RPMI8226 (cell line): ENCODE measurements at regions not wholly inside any gene's neighbourhood (a gene's known extent, or its start where the extent isn't known, plus 50 kb on each side); places are given as distances from the start of the nearest gene placed in this dataset.
A peak's percentile ranks its signal among the peaks of the same experiment; 100 is the strongest.
"Not testable (repeated sequence)": the region's sequence is repeated elsewhere in the genome, so short reads cannot be mapped to it uniquely, and the experiment has no call there.

ENCODE experiments used
- DNase-seq: peaks from one replicate; pipeline ENCODE4 v3.0.0-alpha.2; 2015

DNA sequence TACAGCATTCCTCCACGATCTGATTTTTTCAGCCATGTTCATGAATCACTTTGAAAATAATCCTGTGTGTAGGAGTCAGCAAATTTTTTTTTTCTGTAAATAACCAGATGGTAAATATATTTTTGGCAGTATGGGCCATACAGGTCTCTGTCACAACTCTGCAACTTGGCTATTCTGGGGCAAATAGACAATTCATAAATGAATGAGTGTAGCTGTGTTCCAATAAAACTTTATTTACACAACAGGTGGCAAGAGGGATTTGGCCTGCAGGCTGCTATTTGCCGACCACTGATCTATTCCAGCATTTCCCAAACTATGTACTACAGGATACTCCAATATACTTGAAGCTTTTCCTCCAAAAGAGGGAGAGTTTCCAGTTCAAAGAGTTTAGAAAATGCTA is 78.7 kb upstream of the SVIL start:
- DNase-seq, result no peak

DNA sequence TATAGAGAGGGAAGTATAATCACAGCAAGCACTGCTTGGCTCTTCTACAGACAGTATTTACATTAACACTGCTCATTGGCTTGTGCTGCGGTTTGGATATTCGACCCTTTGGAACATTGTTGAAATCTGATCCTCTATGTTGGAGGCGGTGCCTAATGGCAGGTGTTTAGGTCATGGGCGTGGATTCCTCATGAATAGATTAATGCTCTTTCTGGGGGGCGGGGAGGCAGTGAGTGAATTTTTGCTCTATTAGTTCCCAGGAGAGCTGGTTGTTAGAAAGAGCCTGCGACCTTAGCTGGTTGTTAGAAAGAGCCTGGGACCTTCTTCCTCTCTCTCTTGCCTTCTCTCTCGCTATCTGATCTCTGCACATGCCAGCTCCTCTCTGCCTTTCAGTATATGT is 77.3 kb upstream of the SVIL start:
- DNase-seq, result peak; percentile 84

DNA sequence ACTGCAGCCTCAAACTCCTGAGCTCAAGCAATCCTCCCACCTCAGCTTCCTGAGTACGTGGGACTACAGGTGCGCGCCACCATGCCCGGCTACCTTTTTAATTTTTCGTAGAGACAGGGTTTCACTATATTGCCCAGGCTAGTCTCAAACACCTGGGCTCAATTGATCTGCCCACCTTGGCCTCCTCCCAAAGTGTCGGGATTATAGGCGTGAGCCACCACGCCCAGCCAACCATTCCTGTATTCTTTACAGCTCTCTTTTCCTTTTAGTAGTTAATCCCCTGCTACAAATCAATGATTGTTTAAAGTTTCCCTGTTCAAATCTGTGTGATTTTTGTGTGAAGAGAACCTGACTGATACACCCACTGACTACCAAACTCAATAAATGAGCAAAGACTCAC is 75.4 kb upstream of the SVIL start:
- DNase-seq, result peak; percentile 28

DNA sequence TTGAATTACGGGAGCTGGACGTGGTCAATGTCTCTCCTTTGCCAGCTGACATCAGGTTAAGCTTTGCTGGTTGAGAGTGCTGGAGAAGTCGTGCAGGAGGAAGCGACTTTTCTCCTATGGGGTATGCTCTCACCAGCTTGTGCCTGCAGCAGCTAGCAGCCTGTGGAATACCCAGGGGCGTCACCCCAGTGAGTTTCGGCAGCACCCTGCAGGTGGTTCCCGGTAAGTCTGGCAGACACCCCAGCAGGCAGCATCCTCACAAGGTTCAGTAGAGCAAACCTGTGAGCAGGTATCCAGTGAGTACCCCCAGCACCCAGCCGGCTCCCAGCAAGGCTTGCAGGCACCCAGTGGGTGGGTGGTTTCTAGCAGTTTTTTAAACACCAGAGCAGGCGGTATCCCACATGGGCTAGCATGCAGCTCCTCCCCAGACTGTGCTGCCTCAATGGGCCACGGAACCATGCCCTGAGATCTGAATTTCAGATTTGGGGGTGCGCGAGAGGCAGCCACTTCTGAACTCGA is 74.8 kb upstream of the SVIL start:
- peak; percentile 56 for DNase-seq

DNA sequence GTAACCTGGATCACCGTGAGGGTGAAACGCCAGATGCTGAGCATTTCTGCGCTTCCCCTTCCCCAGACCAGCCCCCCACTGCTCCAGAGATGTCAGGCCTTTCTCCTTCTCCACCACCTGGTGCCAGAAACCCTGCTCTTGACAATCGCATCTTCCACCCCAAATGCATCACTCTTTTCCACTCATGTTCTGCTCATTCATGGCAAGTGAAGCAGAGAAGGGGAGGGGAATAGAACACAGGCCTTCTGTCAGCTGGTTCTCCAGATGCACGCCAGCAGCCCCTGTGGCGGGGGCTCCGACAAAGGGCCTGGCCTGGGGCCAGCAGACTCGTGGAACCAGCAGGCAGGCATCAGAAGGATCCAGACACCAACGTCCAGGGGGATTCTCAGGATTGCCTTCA is 68.5 kb upstream of the SVIL start:
- peak; percentile 57 for DNase-seq

DNA sequence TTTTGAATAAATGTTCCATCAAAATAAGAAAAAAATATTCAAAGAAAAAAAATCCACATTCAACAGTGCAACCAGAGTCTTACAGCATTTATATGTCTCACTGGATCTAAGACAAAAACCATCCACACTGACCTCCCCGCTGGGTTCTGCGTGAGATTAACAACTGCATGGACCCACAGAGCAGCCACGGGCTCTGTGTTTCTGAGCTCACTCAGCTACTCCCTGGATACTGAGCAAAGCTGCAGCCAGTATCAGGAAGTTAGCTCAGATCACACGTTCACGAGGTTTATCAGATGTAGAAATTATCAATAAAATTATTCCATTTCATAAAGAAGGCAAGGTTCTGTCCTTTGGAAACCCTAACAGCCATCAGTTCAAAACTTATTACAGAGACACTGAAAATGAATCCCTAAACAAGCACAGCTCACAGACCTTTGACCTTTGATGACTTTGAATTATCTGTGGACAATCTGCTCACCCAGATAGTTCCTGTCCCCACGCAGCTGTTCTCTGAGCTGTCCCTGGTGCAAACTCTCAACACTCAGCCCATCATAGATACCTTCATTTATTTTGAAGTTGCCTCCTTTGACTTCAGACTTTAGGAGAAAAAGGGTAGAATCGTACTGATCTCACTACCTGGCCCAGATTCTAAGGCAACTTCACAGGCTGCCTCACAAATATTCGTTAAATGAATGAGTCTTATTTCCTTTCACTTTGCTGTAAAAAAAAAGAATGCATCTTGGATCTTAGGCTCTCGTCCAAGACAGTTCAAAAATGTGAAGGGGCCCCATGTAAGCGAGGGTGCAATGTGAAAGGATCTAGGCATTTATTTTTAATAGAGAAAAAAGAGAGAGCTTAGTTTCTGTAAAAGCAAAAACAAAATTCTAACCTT is 67.7 kb upstream of the SVIL start:
- no peak for DNase-seq

DNA sequence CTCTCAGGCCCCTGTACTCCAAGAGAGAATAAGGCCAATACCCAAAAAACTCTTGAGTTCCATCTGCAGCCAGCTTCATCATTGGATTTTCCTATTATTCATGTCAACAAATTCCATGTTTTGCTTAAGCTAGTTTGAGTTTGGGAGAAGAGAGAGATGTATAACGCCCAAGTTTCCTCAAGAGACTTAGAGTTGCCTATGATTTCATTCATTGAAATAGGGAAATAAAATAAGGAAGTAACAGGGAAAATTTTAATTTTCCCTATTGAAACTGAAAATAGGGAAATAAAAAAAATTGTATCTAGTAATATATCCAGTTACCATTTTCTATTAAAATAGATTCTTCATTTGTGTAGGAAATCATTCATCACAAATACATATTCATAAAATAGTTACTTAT is 66.5 kb upstream of the SVIL start:
- no peak for DNase-seq

DNA sequence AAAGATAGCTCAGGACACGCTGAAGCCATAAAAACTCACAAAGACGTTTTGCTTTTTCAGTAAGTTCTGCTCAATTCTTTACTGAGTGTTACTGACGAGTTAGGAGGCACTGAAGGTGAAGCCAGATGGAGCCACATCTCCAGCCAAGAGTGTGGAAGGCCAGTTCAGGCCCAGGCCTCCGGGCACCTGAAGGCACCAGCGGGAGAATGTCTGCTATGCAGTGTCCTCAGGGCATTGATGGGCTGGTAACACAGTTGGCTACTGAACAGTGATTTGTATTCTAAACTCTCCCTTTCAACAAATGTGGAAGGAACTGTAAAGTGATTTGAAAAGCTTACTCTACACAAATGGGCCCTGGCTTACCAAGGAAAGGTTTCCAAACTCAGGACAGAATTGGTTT is 64.8 kb upstream of the SVIL start:
- DNase-seq, result peak; percentile 33

DNA sequence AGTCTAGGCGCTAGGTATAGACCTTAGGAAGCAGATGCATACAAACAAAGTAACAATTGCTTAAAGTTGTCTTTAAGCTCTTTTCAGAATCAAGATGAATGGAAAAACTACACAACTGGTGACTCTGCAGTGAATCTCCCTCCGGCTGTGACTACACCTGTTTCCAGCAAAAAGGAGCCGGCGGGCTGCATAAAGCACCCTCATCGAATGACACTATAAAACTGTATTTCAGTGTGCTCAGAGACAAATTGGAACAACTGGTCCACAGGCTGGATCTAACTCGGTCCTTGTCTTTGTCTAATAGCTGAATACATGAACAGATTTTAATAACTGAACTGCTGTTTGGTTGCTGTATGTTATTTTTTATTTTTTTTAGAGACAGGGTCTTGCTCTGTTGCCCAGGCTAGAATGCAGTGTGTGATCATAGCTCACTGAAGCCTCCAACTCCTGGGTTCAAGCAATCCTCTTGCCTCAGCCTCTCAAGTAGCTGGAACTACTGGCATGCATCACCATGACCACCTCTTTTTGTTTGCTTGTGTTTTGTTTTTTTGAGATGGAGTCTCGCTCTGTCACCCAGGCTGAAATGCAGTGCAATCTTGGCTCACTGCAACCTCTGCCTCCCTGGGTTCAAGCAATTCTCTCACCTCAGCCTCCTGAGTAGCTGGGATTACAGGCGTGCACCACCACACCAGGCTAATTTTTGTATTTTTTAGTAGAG is 64.2 kb upstream of the SVIL start:
- DNase-seq, result no peak

DNA sequence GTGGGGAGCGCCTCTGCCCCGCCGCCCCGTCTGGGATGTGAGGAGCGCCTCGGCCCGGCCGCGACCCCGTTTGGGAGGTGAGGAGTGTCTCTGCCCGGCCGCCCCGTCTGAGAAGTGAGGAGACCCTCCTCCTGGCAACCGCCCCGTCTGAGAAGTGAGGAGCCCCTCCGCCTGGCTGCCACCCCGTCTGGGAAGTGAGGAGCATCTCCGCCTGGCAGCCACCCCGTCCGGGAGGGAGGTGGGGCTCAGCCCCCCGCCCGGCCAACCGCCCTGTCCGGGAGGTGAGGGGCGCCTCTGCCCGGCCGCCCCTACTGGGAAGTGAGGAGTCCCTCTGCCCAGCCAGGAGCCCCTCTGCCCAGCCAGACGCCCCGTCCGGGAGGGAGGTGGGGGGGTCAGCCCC is 61.8 kb upstream of the SVIL start:
- not testable (repeated sequence) for DNase-seq

DNA sequence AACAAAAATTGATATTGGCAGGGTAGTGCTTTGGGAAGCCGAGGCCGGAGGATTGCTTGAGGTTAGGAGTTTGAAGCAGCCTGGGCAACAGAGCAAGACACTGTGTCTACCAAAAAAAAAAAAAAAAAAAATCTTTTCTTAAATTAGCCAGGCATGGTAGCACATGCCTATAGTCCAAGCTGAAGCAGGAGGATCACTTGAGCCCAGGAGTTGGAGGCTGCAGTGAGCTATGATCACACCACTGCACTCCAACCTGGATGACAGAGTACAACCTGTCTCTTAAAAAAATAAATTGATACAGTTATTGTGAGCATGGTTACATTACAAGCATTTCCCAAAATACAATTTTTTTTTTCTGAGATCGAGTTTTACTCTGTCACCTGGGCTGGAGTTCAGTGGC is 59.4 kb upstream of the SVIL start:
- DNase-seq, result no peak

DNA sequence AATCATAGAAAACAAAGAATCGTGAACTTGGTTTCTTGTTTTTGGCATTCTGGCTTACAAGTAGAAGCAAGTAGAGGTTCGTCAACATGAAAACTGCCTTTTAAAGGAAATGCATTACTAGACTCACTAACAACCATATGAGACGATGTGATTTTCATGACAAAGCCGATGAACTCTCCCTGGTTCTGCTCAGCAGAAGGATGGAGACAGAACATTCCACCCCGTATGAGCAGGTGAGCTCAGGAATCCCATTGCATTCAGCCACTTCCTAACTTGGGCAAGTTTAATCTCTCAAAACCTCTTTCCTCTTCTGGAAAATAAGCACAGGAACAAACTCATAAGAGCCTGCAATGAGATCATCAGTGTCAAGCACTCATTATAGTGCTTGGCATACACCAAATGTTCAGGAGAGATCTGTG is 57.4 kb upstream of the SVIL start:
- DNase-seq, result no peak

DNA sequence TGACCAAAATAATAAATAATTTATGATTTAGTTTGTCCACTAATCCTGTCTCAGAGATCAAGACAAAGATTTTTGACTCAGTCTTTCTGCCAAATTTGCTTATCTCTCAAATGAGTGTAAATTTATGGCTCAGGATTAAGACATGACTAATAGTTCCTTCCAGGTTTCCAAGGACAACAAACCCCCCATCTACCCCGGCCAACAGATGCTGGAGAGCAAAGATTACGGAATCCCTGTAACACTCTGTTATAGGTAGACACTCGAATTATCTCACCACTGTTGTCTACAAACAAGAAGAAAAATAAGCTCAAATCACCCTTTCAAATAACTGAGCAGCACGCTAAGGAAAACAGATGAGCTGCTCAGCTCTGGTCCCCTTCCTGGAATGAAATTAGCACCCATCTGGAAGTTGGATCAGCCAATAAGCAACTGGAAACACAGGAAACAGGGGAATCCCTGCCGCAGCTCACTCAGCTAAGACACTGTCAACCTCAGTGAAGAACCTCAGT is 56.8 kb upstream of the SVIL start:
- DNase-seq, result no peak

DNA sequence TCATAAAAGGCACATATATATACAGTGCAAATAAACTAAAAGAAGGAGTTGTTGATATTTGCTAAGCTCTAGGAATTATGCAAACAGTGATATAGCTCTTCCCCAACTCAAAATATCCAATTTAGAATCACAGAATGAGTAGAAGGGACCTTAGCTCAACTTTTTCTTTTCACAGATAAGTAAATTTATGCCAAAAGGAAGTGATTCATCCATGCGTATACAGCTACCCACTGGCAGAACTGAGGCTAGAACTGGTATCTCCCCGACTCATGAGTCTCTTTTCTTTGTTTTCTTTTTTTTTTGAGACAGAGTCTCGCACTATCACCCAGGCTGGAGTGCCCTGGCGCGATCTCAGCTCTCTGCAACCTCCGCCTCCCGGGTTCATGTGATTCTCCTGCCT is 54.2 kb upstream of the SVIL start:
- no peak for DNase-seq

DNA sequence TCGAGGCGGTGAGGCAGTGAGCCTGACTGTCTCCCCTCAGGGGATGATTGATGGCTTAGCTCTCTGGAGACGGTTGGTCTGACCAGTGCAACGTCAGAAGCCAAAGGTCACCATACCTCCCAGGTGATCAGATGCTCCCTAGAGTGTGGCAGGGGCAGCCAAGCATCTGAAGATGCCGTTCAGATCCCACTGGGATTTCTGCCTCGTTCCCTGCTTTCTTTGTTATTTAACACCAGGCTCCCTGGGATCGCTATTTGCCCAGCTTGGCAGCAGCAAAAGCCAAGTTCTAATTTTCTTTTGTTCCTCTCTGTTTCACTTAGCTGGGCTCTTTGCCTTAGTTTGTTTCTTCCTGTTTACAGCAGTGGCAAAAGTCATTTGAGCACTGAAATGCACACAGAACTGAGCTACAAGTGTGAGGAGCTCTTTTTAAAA is 53.5 kb upstream of the SVIL start:
- no peak for DNase-seq

DNA sequence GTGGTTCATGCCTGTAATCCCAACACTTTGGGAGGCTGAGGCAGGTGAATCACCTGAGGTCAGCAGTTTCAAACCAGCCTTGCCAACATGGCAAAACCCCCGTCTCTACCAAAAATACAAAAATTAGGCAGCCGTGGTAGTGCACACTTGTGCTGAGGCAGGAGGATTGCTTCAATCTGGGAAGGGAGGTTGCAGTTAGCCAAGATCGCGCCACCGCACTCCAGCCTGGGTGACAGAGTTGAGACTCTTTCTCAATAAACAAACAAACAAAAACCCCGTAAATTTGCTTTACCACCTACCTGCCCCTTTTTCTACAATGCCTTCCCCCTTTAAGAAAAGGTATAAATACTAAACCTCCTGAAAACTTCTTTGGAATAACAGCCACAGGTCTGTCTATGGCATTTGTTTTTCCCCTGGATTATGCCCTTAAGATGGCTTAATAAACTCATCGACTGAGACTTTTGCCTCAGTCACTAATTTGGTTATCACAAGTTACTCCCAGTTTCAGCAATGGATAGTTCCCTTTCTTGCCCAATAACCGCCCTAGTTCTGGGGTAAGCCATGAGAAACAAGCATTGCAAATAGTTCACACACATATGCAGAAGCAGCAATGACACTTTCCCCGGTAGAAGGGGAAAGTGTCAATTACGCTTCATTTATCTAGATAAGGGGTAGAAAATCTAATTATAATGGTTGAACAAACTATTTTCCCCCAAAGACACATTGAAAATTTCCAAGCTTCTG is 52.8 kb upstream of the SVIL start:
- DNase-seq, result no peak

DNA sequence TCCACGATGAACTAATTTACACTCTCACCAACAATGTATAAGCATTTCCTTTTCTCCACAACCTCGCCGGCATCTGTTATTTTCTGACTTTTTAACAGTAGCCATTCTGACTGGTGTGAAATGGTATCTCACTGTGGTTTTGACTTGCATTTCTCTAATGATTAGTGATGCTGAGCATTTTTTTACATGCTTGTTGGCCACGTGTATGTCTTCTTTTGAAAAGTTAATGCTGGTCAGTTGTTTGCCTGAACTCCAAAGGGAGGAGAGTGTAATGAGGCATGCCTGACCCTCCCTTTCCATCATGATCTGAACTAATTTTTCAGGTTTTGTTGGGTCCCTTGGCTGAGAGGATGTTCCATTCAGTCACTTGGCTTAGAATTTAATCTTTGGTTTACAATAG is 50.7 kb upstream of the SVIL start:
- DNase-seq, result no peak
